K562 (cell line): ENCODE measurements at regions not wholly inside any gene's neighbourhood (a gene's known extent, or its start where the extent isn't known, plus 50 kb on each side); places are given as distances from the start of the nearest gene placed in this dataset.
"Not testable (repeated sequence)": the region's sequence is repeated elsewhere in the genome, so short reads cannot be mapped to it uniquely, and the experiment has no call there.

ENCODE experiments used
- ATAC-seq: fragments of 200-7000 bp; cut with Tn5 transposase; 3 replicates; pipeline ENCODE4 v1.9.1; 2020; ENCODE audit warnings: moderate library complexity
- BruUV-seq: library from RNA; stranded (reverse); fragments of 400-500 nt; replicated peaks from 2 replicates; lab custom pipeline; 2021; lab: Mats Ljungman, UMichigan
- CTCF ChIA-PET: fragments of 300-600 bp; formaldehyde crosslinking; extraction: SDS; loops from one replicate; lab custom pipeline; 2021; ENCODE audit warnings: low intra/inter-chr PET ratio; lab: Yijun Ruan, JAX
- POLR2A ChIA-PET: fragments of 300-600, 350-650 bp; sonication (Branson Sonifier 250); formaldehyde crosslinking; extraction: SDS; loops from one replicate; lab custom pipeline; 2021; ENCODE audit warnings: antibody characterized with exemption, inconsistent platforms; lab: Yijun Ruan, JAX
- DNase-seq, 4 experiments: peaks; one replicate each; pipeline versions ENCODE4 v3.0.0 to v3.0.0-alpha.2; 2011 to 2018; ENCODE audit warnings: low spot score in 3 of 4, mixed read lengths in 3 of 4; ENCODE audit errors: extremely low read depth in 1 of 4
- FAIRE-seq: peaks from 2 replicates; lab custom pipeline; 2011; peaks lifted over from hg19 to GRCh38; lab: Jason Lieb, UNC
- H2AFZ ChIP-seq: 2 replicates; pipeline ENCODE4 v1.6.0; 2011; ENCODE audit warnings: low read depth, low read length, control low read depth, inconsistent platforms
- H3K27ac ChIP-seq: fragments of 200-600 bp; 3 replicates; pipeline ENCODE4 v1.8.0; 2011; ENCODE audit warnings: low read depth, mild to moderate bottlenecking, control low read depth, inconsistent platforms, low read length, moderate library complexity, mixed read lengths; ENCODE audit errors: extremely low read depth
- H3K27me3 ChIP-seq, 2 experiments: fragments of 300-600 bp in 1 of 2; 2 replicates in 1 of 2; 3 replicates in 1 of 2; pipeline versions ENCODE4 v1.6.0 to v1.8.0; 2011; ENCODE audit warnings: inconsistent platforms in 2 of 2, low read length in 2 of 2, mild to moderate bottlenecking in 1 of 2, mixed read lengths in 1 of 2, moderate library complexity in 1 of 2; ENCODE audit not compliant: control insufficient read depth in 2 of 2, insufficient read depth in 2 of 2
- H3K36me3 ChIP-seq: fragments of 300-600 bp; 3 replicates; pipeline ENCODE4 v1.8.0; 2011; ENCODE audit warnings: mild to moderate bottlenecking, low read length, inconsistent platforms; ENCODE audit not compliant: control insufficient read depth, insufficient read depth
- H3K4me1 ChIP-seq, 2 experiments: fragments of 200-600 bp in 1 of 2; replicated peaks in 1 of 2; 2 replicates in 1 of 2; 3 replicates in 1 of 2; pipeline versions ENCODE4 v1.5.1 to v1.8.0; 2011; ENCODE audit warnings: inconsistent platforms in 2 of 2, low read length in 2 of 2, mild to moderate bottlenecking in 1 of 2, mixed read lengths in 1 of 2, moderate library complexity in 1 of 2; ENCODE audit not compliant: control insufficient read depth in 2 of 2, insufficient read depth in 2 of 2
- H3K4me2 ChIP-seq: 2 replicates; pipeline ENCODE4 v1.6.1; 2011; ENCODE audit warnings: low read length, control low read depth, inconsistent platforms, mixed read lengths; ENCODE audit not compliant: insufficient read depth
- H3K4me3 ChIP-seq: fragments of 200-600 bp; sonication (generic), shearing (Covaris generic); 2 replicates; pipeline ENCODE4 v1.5.1; 2016; ENCODE audit warnings: control low read depth, inconsistent platforms
- H3K79me2 ChIP-seq: fragments of 200-600 bp; 3 replicates; pipeline ENCODE4 v1.8.0; 2011; ENCODE audit warnings: low read length, inconsistent platforms; ENCODE audit not compliant: control insufficient read depth, insufficient read depth
- H3K9ac ChIP-seq, 2 experiments: 2 replicates each; pipeline versions ENCODE4 v1.6.0 to v1.6.1; 2011; ENCODE audit warnings: low read depth in 2 of 2, low read length in 2 of 2, control low read depth in 1 of 2, inconsistent platforms in 1 of 2, mild to moderate bottlenecking in 1 of 2, mixed read lengths in 1 of 2; ENCODE audit not compliant: insufficient read depth in 1 of 2
- H3K9me1 ChIP-seq: one replicate; pipeline ENCODE4 v1.6.0; 2011; ENCODE audit warnings: inconsistent platforms, mild to moderate bottlenecking, low read length, moderate library complexity; ENCODE audit not compliant: control insufficient read depth, insufficient read depth
- H3K9me3 ChIP-seq: replicated peaks from 2 replicates; pipeline ENCODE4 v1.5.1; 2011; ENCODE audit warnings: low read depth, low read length, inconsistent platforms; ENCODE audit not compliant: control insufficient read depth, insufficient read depth
- H4K20me1 ChIP-seq: replicated peaks from 2 replicates; pipeline ENCODE4 v1.6.1; 2011; ENCODE audit warnings: low read length, inconsistent platforms, mixed read lengths; ENCODE audit not compliant: control insufficient read depth, insufficient read depth
- ZKSCAN3 ChIP-seq: fragments of 250-450 bp; sonication (Bioruptor Pico); IDR thresholded peaks from 2 replicates; pipeline ENCODE4 v1.4.0; 2020
- ZNF121 ChIP-seq: sonication (generic); formaldehyde crosslinking; conservative IDR thresholded peaks from 2 replicates; pipeline ENCODE4 v1.8.0; 2022; ENCODE audit warnings: missing genetic modification reagents
- ZNF707 ChIP-seq: fragments of 250-450 bp; sonication (Bioruptor Pico); conservative IDR thresholded peaks from 2 replicates; pipeline ENCODE4 v1.8.0; 2022; ENCODE audit warnings: inconsistent platforms, mild to moderate bottlenecking, moderate library complexity
- WGBS: fragments of 100-300 bp; shearing (Covaris generic); methylation state at CpG from one replicate; pipeline ENCODE4 v1.1.6; 2016; ENCODE audit warnings: low coverage, mixed read lengths; ENCODE audit not compliant: insufficient coverage; ENCODE audit errors: missing lambda C conversion rate; 5-methylcytosine and 5-hydroxymethylcytosine counted together
- in situ Hi-C: fragments of 300-500 bp; cut with MboI; formaldehyde crosslinking; loops from 4 replicates; pipeline ENCODE4 v1.15.0; 2018; ENCODE audit warnings: inconsistent platforms, mixed read lengths
- intact Hi-C: fragments of 100-400 bp; cut with micrococcal nuclease; formaldehyde crosslinking; loops from 2 replicates; pipeline ENCODE4 v1.14.2; 2022

DNA sequence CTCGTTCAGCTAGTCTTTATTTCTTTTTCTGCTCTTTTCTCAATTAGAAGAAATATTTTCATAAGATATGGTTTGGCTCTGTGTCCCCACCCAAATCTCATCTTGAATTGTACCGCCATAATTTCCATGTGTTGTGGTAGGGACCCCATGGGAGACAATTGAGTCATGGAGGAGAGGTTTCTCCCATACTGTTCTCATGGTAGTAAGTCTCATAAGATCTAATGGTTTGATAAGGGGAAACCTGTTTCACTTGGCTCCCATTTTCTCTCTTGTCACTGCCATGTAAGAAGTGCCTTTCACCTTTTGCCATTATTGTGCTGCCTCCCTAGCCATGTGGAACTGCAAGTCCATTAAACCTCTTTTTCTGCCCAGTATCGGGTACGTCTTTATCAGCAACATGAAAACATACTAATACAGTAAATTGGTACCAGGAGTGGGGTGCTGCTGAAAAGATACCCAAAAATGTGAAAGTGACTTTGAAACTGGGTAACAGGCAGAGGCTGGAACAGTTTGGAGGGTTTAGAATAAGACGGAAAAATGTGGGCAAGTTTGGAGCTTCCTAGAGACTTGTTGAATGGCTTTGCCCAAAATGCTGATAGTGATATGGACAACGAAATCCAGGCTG, 112.0 kb upstream of the SMARCA2 start:
- H3K79me2 ChIP-seq, BruUV-seq, H3K9me1 ChIP-seq, H3K36me3 ChIP-seq, intact Hi-C loops, CTCF ChIA-PET, H4K20me1 ChIP-seq, ATAC-seq, H3K27me3 ChIP-seq, H3K4me2 ChIP-seq, H3K27ac ChIP-seq, H3K4me1 ChIP-seq, FAIRE-seq, in situ Hi-C loops, H3K9ac ChIP-seq, DNase-seq, H2AFZ ChIP-seq, H3K4me3 ChIP-seq, POLR2A ChIA-PET, H3K9me3 ChIP-seq: not testable (repeated sequence)
- WGBS, result 5% methylated on average over 4 of the region's 6 CpGs
- peak; percentile 91 for TF ChIP-seq ZNF707 (CRISPR knock-in tag)

DNA sequence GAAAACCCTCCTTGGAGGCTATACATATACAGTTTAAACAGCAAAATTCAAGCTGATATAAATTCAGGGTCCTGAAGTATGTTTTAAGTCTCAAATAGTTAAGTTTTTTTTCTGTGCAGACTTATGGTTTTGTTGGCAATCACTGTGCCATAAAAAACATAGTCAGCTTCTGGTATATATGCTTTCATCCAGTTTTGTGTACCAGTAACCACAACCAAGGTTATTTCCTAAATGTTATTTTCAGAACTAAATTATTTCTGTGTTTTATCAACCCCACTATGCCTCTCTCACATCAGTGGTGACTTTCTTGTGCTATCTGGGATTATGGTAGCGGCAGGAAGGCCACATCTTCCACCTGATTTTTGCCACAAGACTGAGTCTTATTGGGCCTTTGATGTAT, 107.7 kb upstream of the SMARCA2 start:
- H3K9ac ChIP-seq, result no peak overlapping the region
- WGBS, result 0% methylated on average over 1 of the region's 1 CpG
- CTCF ChIA-PET, result no interaction called here
- in situ Hi-C loops, result no loop called here
- no peak overlapping the region for H3K27ac ChIP-seq
- H3K79me2 ChIP-seq, result no peaks in the 10 kb centered on the region
- no peaks in the 10 kb centered on the region for H3K9me3 ChIP-seq
- no TSS peak for BruUV-seq
- no peak for ATAC-seq
- H3K4me1 ChIP-seq, result no peaks in the 10 kb centered on the region
- no peak overlapping the region for H3K4me3 ChIP-seq
- H3K9me1 ChIP-seq, result no peaks in the 10 kb centered on the region
- no peaks in the 10 kb centered on the region for H3K36me3 ChIP-seq
- no peak overlapping the region for H3K4me2 ChIP-seq
- H3K27me3 ChIP-seq, result no peaks in the 10 kb centered on the region
- no peak overlapping the region for H2AFZ ChIP-seq
- H4K20me1 ChIP-seq, result no peaks in the 10 kb centered on the region
- no peak for FAIRE-seq
- TF ChIP-seq ZNF121 (CRISPR knock-in tag) (no peak), ZKSCAN3 (CRISPR knock-in tag) (no peak)
- intact Hi-C loops, result no loop called here
- POLR2A ChIA-PET, result no interaction called here
- DNase-seq, result no peak
